Kidney epithelial cell (primary cell): ENCODE measurements at regions not wholly inside any gene's neighbourhood (a gene's known extent, or its start where the extent isn't known, plus 50 kb on each side); places are given as distances from the start of the nearest gene placed in this dataset.

Source experiments
- DNase-seq: peaks from one replicate; pipeline ENCODE4 v3.0.0-alpha.2; 2010; ENCODE audit warnings: low read depth
- H3K27me3 ChIP-seq: 2 replicates; pipeline ENCODE4 v1.6.0; 2011; ENCODE audit warnings: low read length; ENCODE audit not compliant: control insufficient read depth, insufficient read depth
- H3K36me3 ChIP-seq: 2 replicates; pipeline ENCODE4 v1.5.1; 2011; ENCODE audit warnings: low read length; ENCODE audit not compliant: control insufficient read depth, insufficient read depth
- H3K4me3 ChIP-seq: 2 replicates; pipeline ENCODE4 v1.5.1; 2011; ENCODE audit warnings: low read depth, mild to moderate bottlenecking, control low read depth, low read length
- TF ChIP-seq, protein P1 (sequence below): IDR thresholded peaks from 2 replicates; pipeline ENCODE4 v1.5.1; 2011; ENCODE audit warnings: mild to moderate bottlenecking, moderate library complexity, low read length, control low read depth, inconsistent platforms; ENCODE audit not compliant: insufficient read depth, poor library complexity, severe bottlenecking

DNA sequence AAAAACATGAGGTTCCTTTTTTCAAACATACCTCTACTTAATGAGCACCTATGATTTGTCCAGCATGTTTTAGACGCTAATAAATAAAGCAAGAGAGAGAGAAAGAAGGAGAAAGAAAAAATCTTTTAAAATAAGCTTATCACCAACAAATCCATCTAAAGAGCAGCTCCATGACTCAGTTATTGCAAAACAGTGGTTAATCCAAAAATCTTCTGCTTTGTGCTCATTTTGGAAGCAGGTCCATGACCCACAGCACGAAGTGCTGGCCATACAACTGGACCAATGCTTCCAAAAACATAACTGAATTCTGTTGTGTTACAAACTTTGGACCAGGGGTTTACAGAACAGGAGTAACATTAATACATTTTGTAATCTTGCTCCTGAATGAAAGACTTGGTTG lies 696.6 kb downstream of the KCNA4 start:
- Histone ChIP-seq H3K27me3 (no peaks in the 10 kb centered on the region), H3K36me3 (no peaks in the 10 kb centered on the region), H3K4me3 (no peak overlapping the region)
- TF ChIP-seq, protein P1, sequence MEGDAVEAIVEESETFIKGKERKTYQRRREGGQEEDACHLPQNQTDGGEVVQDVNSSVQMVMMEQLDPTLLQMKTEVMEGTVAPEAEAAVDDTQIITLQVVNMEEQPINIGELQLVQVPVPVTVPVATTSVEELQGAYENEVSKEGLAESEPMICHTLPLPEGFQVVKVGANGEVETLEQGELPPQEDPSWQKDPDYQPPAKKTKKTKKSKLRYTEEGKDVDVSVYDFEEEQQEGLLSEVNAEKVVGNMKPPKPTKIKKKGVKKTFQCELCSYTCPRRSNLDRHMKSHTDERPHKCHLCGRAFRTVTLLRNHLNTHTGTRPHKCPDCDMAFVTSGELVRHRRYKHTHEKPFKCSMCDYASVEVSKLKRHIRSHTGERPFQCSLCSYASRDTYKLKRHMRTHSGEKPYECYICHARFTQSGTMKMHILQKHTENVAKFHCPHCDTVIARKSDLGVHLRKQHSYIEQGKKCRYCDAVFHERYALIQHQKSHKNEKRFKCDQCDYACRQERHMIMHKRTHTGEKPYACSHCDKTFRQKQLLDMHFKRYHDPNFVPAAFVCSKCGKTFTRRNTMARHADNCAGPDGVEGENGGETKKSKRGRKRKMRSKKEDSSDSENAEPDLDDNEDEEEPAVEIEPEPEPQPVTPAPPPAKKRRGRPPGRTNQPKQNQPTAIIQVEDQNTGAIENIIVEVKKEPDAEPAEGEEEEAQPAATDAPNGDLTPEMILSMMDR = no peak
- DNase-seq = no peak

DNA sequence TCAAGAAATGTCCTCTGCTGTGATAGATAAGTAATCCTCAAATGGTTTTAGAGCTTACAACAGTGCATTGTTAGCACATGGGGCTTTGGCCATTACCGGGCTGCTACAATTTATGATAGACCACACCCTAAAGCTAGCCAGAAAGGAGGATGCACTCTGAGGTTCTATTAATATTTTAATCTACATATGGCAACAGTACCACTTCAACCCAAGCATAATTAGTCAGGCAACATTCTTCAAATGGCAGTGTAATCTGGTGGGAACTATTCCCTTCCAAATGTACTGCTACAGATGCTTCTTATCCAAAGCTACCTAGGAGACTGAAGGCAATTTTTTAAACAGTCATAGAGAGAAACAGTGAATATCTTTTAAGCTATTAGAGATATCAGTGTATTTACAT lies 697.6 kb downstream of the KCNA4 start:
- no peaks in the 10 kb centered on the region for H3K36me3 ChIP-seq
- no peaks in the 10 kb centered on the region for H3K27me3 ChIP-seq
- TF ChIP-seq, protein P1 = no peak
- DNase-seq = no peak
- H3K4me3 ChIP-seq = no peak overlapping the region

- H3K36me3 ChIP-seq = no peaks in the 10 kb centered on the region
- H3K4me3 ChIP-seq = no peak overlapping the region
- peak; percentile 78 for DNase-seq
- TF ChIP-seq, protein P1 = no peak
- no peaks in the 10 kb centered on the region for H3K27me3 ChIP-seq
Observed at GRCh38 chr11:29318134-29318845, 698.5 kb downstream of the KCNA4 start.

- H3K36me3 ChIP-seq = no peaks in the 10 kb centered on the region
- no peak for DNase-seq
- no peaks in the 10 kb centered on the region for H3K27me3 ChIP-seq
- TF ChIP-seq, protein P1 = no peak
- H3K4me3 ChIP-seq = no peak overlapping the region
Observed at GRCh38 chr11:29317694-29318093, 699.1 kb downstream of the KCNA4 start.

DNA sequence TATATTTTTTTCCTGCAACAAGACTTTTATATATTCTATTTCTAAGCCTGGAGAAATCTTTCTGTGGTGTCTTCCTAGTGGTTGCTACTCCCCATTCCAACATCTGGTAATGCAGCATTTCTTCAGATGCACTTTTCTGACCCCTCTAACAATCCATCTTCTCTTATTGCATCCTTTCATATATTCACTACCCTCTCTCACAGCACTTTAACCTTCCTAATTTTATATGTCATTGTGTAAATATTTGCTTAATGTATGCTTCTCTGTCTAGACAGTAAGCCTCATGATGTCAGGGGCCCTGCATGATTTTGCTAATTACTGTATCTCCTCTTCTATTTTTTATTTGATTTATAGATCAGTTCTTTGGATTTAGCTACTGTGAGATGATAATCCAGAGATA lies 701.6 kb downstream of the KCNA4 start:
- H3K27me3 ChIP-seq = no peaks in the 10 kb centered on the region

GRCh38 chr11:29314211-29314610 lies 702.6 kb downstream of the KCNA4 start:
- TF ChIP-seq, protein P1 = no peak

More for the DNA sequence above, 701.6 kb downstream of the KCNA4 start:
- Histone ChIP-seq H3K36me3 (no peaks in the 10 kb centered on the region), H3K4me3 (no peak overlapping the region)
- TF ChIP-seq, protein P1 = no peak
- no peak for DNase-seq

More at GRCh38 chr11:29314211-29314610, 702.6 kb downstream of the KCNA4 start:
- H3K36me3 ChIP-seq = no peaks in the 10 kb centered on the region
- H3K4me3 ChIP-seq = no peak overlapping the region
- DNase-seq = no peak
- no peaks in the 10 kb centered on the region for H3K27me3 ChIP-seq
